GM18511 (cell line): ENCODE measurements at regions not wholly inside any gene's neighbourhood (a gene's known extent, or its start where the extent isn't known, plus 50 kb on each side); places are given as distances from the start of the nearest gene placed in this dataset.
"Not testable (repeated sequence)": the region's sequence is repeated elsewhere in the genome, so short reads cannot be mapped to it uniquely, and the experiment has no call there.

ENCODE experiments used
- ATAC-seq: cut with Tn5 transposase; IDR thresholded peaks from one replicate; pipeline ENCODE4 v1.9.1; 2021; ENCODE audit warnings: mild to moderate bottlenecking, moderate library complexity; ENCODE audit not compliant: unreplicated experiment

GRCh38 chr4:107562316-107562715, 157.7 kb downstream of the PAPSS1 start:
- no peak for ATAC-seq

- ATAC-seq: no peak
Measured at GRCh38 chr4:107561481-107561880, 158.6 kb downstream of the PAPSS1 start.

- ATAC-seq: no peak
Measured at GRCh38 chr4:107559653-107560052, 160.4 kb downstream of the PAPSS1 start.

DNA sequence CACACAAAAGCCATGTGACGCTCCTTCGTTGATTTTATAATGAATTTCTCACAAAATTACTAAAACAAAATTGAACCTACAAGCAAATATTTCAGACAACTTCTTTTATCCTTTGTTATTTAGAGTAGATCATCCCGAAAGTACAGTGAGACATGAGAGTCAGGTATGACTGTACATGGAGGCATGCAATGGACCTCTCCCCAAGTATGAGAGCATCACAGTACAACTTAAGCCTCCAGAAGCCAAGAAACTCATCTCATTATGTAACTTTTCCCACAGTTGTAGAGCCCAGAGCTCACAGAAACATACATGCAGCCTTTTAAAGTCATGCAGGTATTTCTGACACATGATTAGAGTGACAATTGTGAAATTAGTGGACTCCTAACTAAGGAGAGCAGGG, 167.7 kb downstream of the PAPSS1 start:
- no peak for ATAC-seq

GRCh38 chr4:107548211-107548905, 171.7 kb downstream of the PAPSS1 start:
- ATAC-seq: no peak

- no peak for ATAC-seq
Measured at GRCh38 chr4:107546638-107547037, 173.4 kb downstream of the PAPSS1 start.

- ATAC-seq: no peak
Measured at GRCh38 chr4:107541511-107541910, 178.5 kb downstream of the PAPSS1 start.

GRCh38 chr4:107531927-107532326, 188.1 kb downstream of the PAPSS1 start:
- ATAC-seq: no peak

GRCh38 chr4:107520368-107520767, 199.7 kb downstream of the PAPSS1 start:
- ATAC-seq: no peak

DNA sequence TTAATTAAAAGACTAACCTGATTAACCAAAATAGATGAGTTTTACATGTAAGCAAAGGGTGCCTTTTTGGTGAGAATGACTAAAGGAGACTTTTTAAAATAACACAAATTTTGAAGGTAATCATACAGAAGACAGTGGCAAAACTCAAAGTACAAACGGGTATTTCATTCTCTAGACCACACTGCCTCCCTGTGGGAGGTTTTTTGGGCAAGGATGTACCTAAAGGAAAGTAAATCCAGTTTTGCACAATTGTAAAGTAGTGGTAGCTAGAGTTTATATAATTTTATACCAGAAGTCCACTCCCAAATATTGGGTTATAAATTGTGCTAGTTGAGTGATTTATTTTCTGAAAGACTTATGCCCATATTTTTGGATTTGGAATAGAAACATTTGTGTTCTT, 201.0 kb downstream of the PAPSS1 start:
- ATAC-seq: no peak

GRCh38 chr4:107518076-107518475, 202.0 kb downstream of the PAPSS1 start:
- ATAC-seq: no peak

DNA sequence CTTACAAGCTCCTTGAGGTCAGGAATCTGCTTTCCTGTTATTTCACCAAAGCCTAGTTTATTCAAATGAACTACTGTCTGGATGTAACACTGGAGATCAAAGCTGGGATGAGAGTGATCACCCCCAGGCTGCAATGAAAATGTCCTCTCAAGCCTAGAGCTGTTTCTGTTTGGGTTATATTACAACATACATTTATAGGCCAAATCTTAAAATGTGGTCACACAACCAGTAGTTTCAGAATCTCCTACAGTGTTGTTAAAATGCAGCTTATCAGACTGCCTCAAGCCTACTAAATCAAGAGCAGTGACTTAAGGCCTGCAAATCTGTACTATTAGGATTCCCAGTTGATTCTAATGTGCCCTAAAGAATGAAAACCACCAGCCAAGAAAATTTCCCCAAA, 207.5 kb downstream of the PAPSS1 start:
- no peak for ATAC-seq

DNA sequence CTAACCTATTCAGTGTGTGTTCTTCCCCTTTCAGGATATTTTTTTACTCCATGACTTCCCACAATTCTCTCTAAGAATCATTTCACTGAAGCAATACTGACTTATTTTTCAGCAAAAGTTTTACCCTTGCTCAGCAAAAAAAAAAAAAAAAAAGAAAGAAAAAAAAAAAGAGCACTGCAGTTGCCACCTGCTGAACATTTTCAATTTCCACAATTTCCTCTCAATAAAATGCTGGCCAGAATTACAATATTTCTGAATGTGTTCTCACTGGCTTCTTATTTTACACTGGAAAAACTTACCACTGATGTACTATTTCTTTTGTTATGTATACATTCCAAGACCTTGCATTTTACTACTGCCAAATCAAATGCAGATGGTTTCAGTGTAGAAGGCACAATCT, 210.4 kb downstream of the PAPSS1 start:
- ATAC-seq: no peak

DNA sequence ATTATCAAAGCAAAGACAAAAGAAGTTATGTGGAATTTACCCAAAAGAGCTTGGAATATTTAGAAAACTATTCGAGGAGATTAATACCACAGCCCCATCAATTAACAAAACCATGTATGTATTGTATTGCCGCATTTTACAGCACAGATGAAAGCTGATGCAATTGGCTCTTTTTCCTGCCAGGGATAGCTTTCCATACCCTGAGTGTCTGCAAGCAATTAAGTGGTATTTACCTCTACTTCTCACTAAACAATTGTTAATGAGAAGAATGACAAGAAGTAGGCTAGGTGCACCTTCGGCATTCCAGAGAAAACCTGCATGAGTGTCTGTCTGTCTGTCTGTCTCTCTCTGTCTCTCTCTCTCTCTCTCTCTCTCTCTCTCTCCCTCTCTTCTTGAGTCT, 219.5 kb downstream of the PAPSS1 start:
- ATAC-seq: no peak

GRCh38 chr4:107497054-107497453, 223.0 kb downstream of the PAPSS1 start:
- no peak for ATAC-seq

- no peak for ATAC-seq
Measured at GRCh38 chr4:107492566-107492965, 227.5 kb downstream of the PAPSS1 start.

DNA sequence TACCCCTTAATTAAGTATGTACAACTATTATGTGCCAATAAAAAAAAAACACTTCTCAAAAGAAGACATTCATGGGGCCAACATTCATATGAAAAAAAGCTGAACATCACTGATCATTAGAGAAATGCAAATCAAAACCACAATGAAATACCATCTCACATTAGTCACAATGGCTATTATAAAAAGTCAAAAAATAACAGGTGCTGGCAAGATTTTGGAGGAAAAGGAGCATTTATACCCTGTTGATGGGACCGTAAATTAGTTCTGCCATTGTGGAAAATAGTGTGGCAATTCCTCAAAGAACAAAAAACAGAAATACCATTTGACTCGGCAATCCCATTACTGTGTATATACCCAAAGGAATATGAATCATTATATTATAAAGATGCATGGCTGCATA, 229.9 kb downstream of the PAPSS1 start:
- no peak for ATAC-seq

DNA sequence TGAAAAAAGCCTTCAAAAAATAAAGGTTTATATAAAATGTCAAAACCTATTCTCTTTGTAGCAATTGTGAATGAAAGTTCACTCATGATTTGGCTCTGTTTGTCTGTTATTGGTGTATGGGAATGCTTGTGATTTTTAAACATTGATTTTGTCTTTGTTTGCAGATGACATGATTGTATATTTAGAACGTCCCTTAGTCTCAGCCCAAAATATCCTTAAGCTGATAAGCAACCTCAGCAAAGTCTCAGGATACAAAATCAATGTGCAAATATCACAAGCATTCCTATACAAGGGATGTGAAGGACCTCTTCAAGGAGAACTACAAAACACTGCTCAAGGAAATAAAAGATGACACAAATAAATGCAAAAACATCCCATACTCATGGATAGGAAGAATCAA, 236.4 kb downstream of the PAPSS1 start:
- not testable (repeated sequence) for ATAC-seq

- no peak for ATAC-seq
Measured at GRCh38 chr4:107482546-107482945, 237.5 kb downstream of the PAPSS1 start.

GRCh38 chr4:107478327-107478980, 241.6 kb downstream of the PAPSS1 start:
- no peak for ATAC-seq

DNA sequence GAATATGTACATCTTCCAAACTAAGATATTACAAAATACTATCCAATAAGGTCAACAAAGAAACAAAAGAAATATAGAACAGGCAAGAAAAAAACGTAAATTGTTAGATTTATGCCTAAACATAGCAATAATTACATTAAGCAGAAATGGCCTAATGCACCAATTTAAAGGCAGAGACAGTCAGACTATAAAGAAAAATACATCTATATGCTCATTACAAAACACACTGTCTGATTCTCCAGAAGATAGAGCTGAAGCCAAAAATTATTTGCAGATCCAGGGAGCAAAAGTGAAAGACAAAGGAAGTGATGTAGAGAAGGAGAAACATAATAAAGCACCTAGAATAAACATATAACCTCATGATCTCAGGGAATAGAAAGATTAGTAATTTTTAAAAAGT, 246.9 kb downstream of the PAPSS1 start:
- ATAC-seq: no peak

- no peak for ATAC-seq
Measured at GRCh38 chr4:107472265-107472948, 247.6 kb downstream of the PAPSS1 start.
